ENCODE measurements at regions not wholly inside any gene's neighbourhood (a gene's known extent, or its start where the extent isn't known, plus 50 kb on each side); places are given as distances from the start of the nearest gene placed in this dataset.

- TF ChIP-seq, protein P1, sequence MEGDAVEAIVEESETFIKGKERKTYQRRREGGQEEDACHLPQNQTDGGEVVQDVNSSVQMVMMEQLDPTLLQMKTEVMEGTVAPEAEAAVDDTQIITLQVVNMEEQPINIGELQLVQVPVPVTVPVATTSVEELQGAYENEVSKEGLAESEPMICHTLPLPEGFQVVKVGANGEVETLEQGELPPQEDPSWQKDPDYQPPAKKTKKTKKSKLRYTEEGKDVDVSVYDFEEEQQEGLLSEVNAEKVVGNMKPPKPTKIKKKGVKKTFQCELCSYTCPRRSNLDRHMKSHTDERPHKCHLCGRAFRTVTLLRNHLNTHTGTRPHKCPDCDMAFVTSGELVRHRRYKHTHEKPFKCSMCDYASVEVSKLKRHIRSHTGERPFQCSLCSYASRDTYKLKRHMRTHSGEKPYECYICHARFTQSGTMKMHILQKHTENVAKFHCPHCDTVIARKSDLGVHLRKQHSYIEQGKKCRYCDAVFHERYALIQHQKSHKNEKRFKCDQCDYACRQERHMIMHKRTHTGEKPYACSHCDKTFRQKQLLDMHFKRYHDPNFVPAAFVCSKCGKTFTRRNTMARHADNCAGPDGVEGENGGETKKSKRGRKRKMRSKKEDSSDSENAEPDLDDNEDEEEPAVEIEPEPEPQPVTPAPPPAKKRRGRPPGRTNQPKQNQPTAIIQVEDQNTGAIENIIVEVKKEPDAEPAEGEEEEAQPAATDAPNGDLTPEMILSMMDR (IDR thresholded peaks at IDR 0.05; ENCODE audit: low read length) = no peak
- TF ChIP-seq EZH2 (IDR thresholded peaks at IDR 0.05; ENCODE audit: borderline replicate concordance, low read length) = no peak
These were observed 170.1 kb downstream of the TFAP2C start for GRCh38 chr20:56799187-56799586.
